CD4-positive, alpha-beta T cell (primary cell): ENCODE measurements at regions not wholly inside any gene's neighbourhood (a gene's known extent, or its start where the extent isn't known, plus 50 kb on each side); places are given as distances from the start of the nearest gene placed in this dataset.

ENCODE experiments used
- ATAC-seq: fragments of 200-7000 bp; cut with Tn5 transposase; one replicate; pipeline ENCODE4 v1.10.0; 2022; ENCODE audit warnings: mild to moderate bottlenecking; ENCODE audit not compliant: poor library complexity
- CTCF ChIA-PET: fragments of 350-600 bp; sonication (Branson Sonifier 250); formaldehyde crosslinking; loops from one replicate; lab custom pipeline; 2021; ENCODE audit warnings: antibody characterized with exemption, inconsistent platforms; lab: Charles Lee
- POLR2A ChIA-PET: fragments of 350-600 bp; sonication (Branson Sonifier 250); formaldehyde crosslinking; loops from one replicate; lab custom pipeline; 2021; ENCODE audit warnings: antibody characterized with exemption, inconsistent platforms; lab: Charles Lee
- DNase-seq, 14 experiments: peaks; one replicate each; pipeline ENCODE4 v3.0.0-alpha.2; 2013 to 2020; ENCODE audit warnings: mixed read lengths in 2 of 14
- H3K27ac ChIP-seq, 2 donors: one replicate each; pipeline versions ENCODE4 v1.5.1 to v1.7.0; 2013; ENCODE audit warnings: low read length in 2 of 2, low read depth in 1 of 2, mild to moderate bottlenecking in 1 of 2
- H3K27me3 ChIP-seq, 2 experiments: 1 replicate in 1 of 2; 2 replicates in 1 of 2; pipeline versions ENCODE4 v1.6.1 to v1.7.0; 2013; ENCODE audit warnings: low read length in 2 of 2, control low read depth in 1 of 2, mild to moderate bottlenecking in 1 of 2, moderate library complexity in 1 of 2; ENCODE audit not compliant: insufficient read depth in 2 of 2, control insufficient read depth in 1 of 2
- H3K36me3 ChIP-seq: one replicate; pipeline ENCODE4 v1.6.1; 2013; ENCODE audit warnings: low read length, control low read depth; ENCODE audit not compliant: insufficient read depth
- H3K4me1 ChIP-seq: one replicate; pipeline ENCODE4 v1.6.1; 2013; ENCODE audit warnings: low read length, control low read depth; ENCODE audit not compliant: insufficient read depth
- H3K4me3 ChIP-seq: one replicate; pipeline ENCODE4 v1.5.1; 2013; ENCODE audit warnings: mild to moderate bottlenecking, low read length, moderate library complexity
- H3K9me3 ChIP-seq, 2 experiments: 1 replicate in 1 of 2; 2 replicates in 1 of 2; pipeline versions ENCODE4 v1.6.1 to v1.7.0; 2013; ENCODE audit warnings: low read length in 2 of 2, mild to moderate bottlenecking in 2 of 2, control low read depth in 1 of 2, moderate library complexity in 1 of 2; ENCODE audit not compliant: control insufficient read depth in 1 of 2, insufficient read depth in 1 of 2
- H3K27ac Mint-ChIP-seq: one replicate; pipeline ENCODE4 v1.8.0; 2020; ENCODE audit warnings: mixed read lengths
- H3K27me3 Mint-ChIP-seq: one replicate; pipeline ENCODE4 v1.8.0; 2021; ENCODE audit warnings: mixed read lengths
- H3K36me3 Mint-ChIP-seq: one replicate; pipeline ENCODE4 v1.8.0; 2021; ENCODE audit warnings: low read depth, mixed read lengths
- H3K4me1 Mint-ChIP-seq: one replicate; pipeline ENCODE4 v1.8.0; 2021; ENCODE audit warnings: low read depth, mixed read lengths
- H3K4me3 Mint-ChIP-seq: one replicate; pipeline ENCODE4 v1.8.0; 2020; ENCODE audit warnings: mild to moderate bottlenecking, mixed read lengths
- H3K9me3 Mint-ChIP-seq: one replicate; pipeline ENCODE4 v1.8.0; 2020; ENCODE audit warnings: mixed read lengths
- intact Hi-C, 2 experiments: fragments of 100-400 bp; cut with DNase I in 1 of 2; cut with micrococcal nuclease in 1 of 2; formaldehyde crosslinking; loops; one replicate each; pipeline versions ENCODE4 v1.15.1 to v1.9.0; 2023 to 2025; cut with DNase I, micrococcal nuclease
- TF ChIP-seq, protein P1 (sequence below): fragments of 200-600 bp; IDR thresholded peaks from one replicate; pipeline ENCODE4 v1.8.0; 2022; ENCODE audit warnings: antibody characterized with exemption, mild to moderate bottlenecking

- H3K27me3 Mint-ChIP-seq = peaks cover 11% of the 10 kb centered on the region
- peaks cover 0 to 10% of the 10 kb centered on the region in 2 experiments for H3K9me3 ChIP-seq
- H3K27me3 ChIP-seq = no peaks in the 10 kb centered on the region
- CTCF ChIA-PET = no interaction called here
- no peaks in the 10 kb centered on the region for H3K4me1 Mint-ChIP-seq
- H3K27ac Mint-ChIP-seq = no peak overlapping the region
- POLR2A ChIA-PET = no interaction called here
- H3K36me3 ChIP-seq = no peaks in the 10 kb centered on the region
- TF ChIP-seq, protein P1, sequence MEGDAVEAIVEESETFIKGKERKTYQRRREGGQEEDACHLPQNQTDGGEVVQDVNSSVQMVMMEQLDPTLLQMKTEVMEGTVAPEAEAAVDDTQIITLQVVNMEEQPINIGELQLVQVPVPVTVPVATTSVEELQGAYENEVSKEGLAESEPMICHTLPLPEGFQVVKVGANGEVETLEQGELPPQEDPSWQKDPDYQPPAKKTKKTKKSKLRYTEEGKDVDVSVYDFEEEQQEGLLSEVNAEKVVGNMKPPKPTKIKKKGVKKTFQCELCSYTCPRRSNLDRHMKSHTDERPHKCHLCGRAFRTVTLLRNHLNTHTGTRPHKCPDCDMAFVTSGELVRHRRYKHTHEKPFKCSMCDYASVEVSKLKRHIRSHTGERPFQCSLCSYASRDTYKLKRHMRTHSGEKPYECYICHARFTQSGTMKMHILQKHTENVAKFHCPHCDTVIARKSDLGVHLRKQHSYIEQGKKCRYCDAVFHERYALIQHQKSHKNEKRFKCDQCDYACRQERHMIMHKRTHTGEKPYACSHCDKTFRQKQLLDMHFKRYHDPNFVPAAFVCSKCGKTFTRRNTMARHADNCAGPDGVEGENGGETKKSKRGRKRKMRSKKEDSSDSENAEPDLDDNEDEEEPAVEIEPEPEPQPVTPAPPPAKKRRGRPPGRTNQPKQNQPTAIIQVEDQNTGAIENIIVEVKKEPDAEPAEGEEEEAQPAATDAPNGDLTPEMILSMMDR = no peak
- H3K27ac ChIP-seq = no peak overlapping the region
- no peak overlapping the region for H3K4me3 ChIP-seq
- no peaks in the 10 kb centered on the region for H3K4me1 ChIP-seq
- no peaks in the 10 kb centered on the region for H3K36me3 Mint-ChIP-seq
- DNase-seq = no peak
- no peak overlapping the region for H3K4me3 Mint-ChIP-seq
- peaks cover 7% of the 10 kb centered on the region for H3K9me3 Mint-ChIP-seq
- no peak for ATAC-seq
- intact Hi-C loops = no loop called here
Measured at GRCh38 chr6:8736156-8736895, 301.0 kb upstream of the SLC35B3 start.

DNA sequence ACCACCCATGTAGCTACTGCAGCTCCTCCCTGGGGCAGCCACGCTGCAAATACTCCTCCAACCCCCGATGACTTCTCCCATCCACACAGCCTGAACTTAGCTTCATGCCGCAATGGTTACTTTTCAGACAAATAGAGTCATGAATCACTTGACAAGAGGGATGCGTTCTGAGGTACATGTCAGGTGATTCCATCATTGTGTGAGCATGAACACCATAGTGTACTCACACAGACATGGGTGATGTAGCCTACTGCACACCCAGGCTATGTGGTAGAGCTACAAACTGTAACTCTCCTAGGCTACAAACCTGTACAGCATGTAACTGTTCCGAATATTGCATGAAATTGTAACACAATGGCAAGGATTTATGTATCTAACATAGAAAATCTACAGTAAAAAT, 298.5 kb upstream of the SLC35B3 start:
- intact Hi-C loops = no loop called here
- Mint-ChIP-seq H3K27me3 (peaks cover 11% of the 10 kb centered on the region), H3K4me3 (no peak overlapping the region), H3K4me1 (no peaks in the 10 kb centered on the region), H3K9me3 (peaks cover 4% of the 10 kb centered on the region), H3K27ac (no peak overlapping the region), H3K36me3 (no peaks in the 10 kb centered on the region)
- no peak overlapping the region for H3K4me3 ChIP-seq
- CTCF ChIA-PET = no interaction called here
- no peaks in the 10 kb centered on the region for H3K4me1 ChIP-seq
- no peak for DNase-seq
- TF ChIP-seq, protein P1 = no peak
- no peak for ATAC-seq
- no peaks in the 10 kb centered on the region for H3K27me3 ChIP-seq
- peaks cover 0 to 10% of the 10 kb centered on the region in 2 experiments for H3K9me3 ChIP-seq
- no peaks in the 10 kb centered on the region for H3K36me3 ChIP-seq
- H3K27ac ChIP-seq = no peak overlapping the region
- POLR2A ChIA-PET = no interaction called here

DNA sequence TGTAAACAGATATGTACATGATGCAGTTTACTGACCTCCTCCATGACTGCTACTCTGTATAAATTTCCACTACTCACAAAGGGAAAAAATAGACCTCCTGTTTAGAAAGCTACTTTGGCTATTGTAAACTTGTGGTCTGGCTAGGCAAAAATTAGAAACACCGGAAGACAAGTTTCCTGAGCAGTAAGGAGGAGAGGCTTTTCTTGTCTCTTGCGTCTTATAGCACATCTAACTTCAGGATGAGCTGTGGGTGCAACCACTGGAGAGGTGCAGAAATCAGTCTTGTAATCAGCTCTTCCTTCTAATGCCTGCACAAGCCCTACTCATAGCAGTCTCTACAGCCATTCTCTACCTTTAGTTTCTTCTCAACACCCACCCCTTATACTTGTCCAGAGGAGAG, 296.5 kb upstream of the SLC35B3 start:
- H3K4me1 ChIP-seq = no peaks in the 10 kb centered on the region
- no peaks in the 10 kb centered on the region for H3K36me3 ChIP-seq
- ChIA-PET CTCF (no interaction called here), POLR2A (no interaction called here)
- no peak overlapping the region for H3K4me3 ChIP-seq
- Mint-ChIP-seq H3K4me1 (no peaks in the 10 kb centered on the region), H3K27ac (no peak overlapping the region), H3K9me3 (peaks cover 4% of the 10 kb centered on the region), H3K4me3 (no peak overlapping the region), H3K36me3 (no peaks in the 10 kb centered on the region), H3K27me3 (peaks cover 11% of the 10 kb centered on the region)
- intact Hi-C loops = no loop called here
- H3K9me3 ChIP-seq = peaks cover 0 to 10% of the 10 kb centered on the region in 2 experiments
- H3K27ac ChIP-seq = no peak overlapping the region
- DNase-seq = no peak
- no peak for ATAC-seq
- TF ChIP-seq, protein P1 = no peak
- H3K27me3 ChIP-seq = no peaks in the 10 kb centered on the region
